ENCODE measurements at regions not wholly inside any gene's neighbourhood (a gene's known extent, or its start where the extent isn't known, plus 50 kb on each side); places are given as distances from the start of the nearest gene placed in this dataset.

DNA sequence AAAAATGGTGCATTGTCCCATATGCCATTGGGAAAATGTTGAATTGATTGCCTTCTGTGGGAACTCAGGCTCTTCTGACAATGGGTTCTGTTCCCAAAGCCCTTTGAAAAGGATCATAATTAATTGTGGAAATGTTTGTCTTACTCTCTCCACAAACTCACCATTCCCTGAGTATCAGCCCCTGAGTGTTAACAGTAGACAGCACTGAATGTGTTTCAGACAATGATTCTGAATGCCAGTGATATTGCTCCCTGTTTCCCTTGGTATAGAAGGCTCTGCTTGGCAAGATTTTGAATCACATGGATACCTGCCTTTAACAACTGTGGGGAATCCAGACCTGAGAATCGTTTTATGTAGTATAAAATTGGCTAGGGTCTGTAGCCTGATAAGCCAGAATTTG, 1096.8 kb downstream of the ADGRL2 start:
- H3K4me1 Mint-ChIP-seq (ENCODE audit: low read depth), result no peaks in the 10 kb centered on the region
- H3K27ac Mint-ChIP-seq, result no peak overlapping the region
- DNase-seq (ENCODE audit: low spot score), result no peak
- no peaks in the 10 kb centered on the region for H3K27me3 Mint-ChIP-seq (ENCODE audit: low read depth)
- no peaks in the 10 kb centered on the region for H3K36me3 Mint-ChIP-seq (ENCODE audit: low read depth)
- no peaks in the 10 kb centered on the region for H3K9me3 Mint-ChIP-seq
- H3K4me3 Mint-ChIP-seq, result no peak overlapping the region

DNA sequence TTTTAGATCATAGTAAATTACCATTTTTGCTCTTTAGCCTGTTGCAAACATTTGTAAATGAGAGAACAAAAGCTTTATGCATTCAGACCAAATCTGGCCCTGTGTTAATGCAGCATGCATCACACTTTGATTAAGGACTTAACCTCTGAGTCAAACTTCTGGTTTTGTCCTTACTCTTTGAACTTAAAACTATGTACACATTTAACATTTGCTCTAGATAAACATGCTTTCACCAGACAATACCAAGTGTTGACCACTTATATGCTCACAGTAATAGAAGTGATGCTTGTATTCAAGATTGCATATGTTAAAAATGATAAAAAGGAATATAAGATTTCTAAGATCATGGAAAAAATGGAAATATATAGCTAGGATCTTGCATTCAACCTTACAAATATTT, 1095.3 kb downstream of the ADGRL2 start:
- Mint-ChIP-seq H3K36me3 (ENCODE audit: low read depth) (no peaks in the 10 kb centered on the region), H3K9me3 (no peaks in the 10 kb centered on the region), H3K4me1 (ENCODE audit: low read depth) (no peaks in the 10 kb centered on the region), H3K27ac (no peak overlapping the region), H3K4me3 (no peak overlapping the region), H3K27me3 (ENCODE audit: low read depth) (no peaks in the 10 kb centered on the region)
- no peak for DNase-seq (ENCODE audit: low spot score)

DNA sequence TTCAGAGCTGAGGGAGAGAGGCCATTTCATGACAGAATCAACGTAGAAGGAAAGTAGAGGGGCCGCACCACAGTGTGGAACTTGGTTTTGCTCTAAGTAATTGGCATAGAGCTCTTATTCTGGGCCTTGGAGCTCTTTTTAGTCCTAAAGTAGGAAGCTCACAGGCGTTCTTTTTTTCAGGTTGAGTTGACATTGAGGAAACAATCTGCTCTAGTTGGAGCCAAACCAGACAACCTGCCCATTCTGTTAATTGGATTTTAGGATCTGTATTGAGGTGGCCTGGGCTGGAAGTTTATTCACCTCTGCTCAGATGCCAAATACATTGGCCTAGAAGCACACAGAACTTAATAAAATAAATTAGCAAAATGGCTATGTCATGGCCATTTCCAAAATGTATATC, 1093.9 kb downstream of the ADGRL2 start:
- no peaks in the 10 kb centered on the region for H3K4me1 Mint-ChIP-seq (ENCODE audit: low read depth)
- no peaks in the 10 kb centered on the region for H3K9me3 Mint-ChIP-seq
- no peaks in the 10 kb centered on the region for H3K27me3 Mint-ChIP-seq (ENCODE audit: low read depth)
- no peak overlapping the region for H3K27ac Mint-ChIP-seq
- H3K36me3 Mint-ChIP-seq (ENCODE audit: low read depth), result no peaks in the 10 kb centered on the region
- no peak for DNase-seq (ENCODE audit: low spot score)
- H3K4me3 Mint-ChIP-seq, result no peak overlapping the region

DNA sequence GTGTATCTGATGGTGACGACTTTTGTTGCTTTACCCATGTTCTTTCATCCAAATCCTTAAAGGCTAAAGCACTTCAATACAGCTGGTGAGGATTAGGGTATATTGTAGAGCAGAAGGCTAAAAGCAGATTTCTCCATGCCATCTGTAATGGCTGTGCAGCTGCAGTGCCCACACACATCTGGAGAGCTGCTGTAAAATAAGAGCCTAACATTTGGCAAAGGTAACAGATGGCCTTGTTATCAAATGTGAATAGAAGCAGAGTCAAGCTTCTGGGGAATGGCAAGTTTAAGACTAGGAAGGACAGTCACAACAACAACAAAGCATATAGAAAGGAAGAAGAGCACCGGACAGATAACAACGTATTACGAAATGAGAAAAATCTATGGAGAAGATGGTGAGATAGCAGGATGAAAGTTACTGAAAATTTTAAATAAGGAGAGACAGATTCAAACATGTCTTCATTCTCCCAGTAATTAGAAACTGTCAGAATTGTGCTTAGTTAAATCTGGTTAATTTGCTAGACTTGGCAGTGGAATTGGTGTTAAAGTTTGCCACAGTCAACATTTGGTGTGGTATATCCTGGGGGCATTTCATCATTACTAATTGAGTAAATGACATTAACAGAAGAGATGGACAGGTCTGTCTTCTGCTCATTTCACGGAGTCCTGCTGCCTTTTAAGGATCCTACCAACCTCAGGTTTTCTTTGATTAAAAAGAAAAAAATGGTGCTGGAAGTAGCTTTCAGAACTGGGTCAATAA, 1093.2 kb downstream of the ADGRL2 start:
- no peak for DNase-seq (ENCODE audit: low spot score)
- H3K27ac Mint-ChIP-seq, result no peak overlapping the region
- no peaks in the 10 kb centered on the region for H3K27me3 Mint-ChIP-seq (ENCODE audit: low read depth)
- H3K9me3 Mint-ChIP-seq, result no peaks in the 10 kb centered on the region
- H3K4me1 Mint-ChIP-seq (ENCODE audit: low read depth), result no peaks in the 10 kb centered on the region
- no peaks in the 10 kb centered on the region for H3K36me3 Mint-ChIP-seq (ENCODE audit: low read depth)
- H3K4me3 Mint-ChIP-seq, result no peak overlapping the region

DNA sequence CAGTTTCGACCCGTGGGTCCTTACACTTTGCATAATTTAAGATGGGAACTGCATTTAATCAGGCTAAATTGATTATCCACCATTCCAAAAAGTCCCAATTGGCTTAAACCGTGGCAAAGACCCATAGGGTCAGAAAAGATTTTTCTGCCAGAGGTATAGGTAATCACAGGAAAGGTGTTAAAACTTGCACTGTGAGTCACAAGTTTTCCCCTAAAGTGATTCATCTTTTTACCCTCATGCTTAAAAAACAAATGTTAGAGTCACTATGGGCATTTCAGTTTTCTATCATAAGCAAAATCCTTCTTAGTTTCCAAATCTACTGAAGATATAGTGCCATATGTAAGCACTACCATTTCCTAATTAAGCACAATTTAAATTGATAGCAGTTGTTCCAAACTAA, 1079.8 kb downstream of the ADGRL2 start:
- Mint-ChIP-seq H3K27ac (no peak overlapping the region), H3K4me1 (ENCODE audit: low read depth) (no peaks in the 10 kb centered on the region), H3K4me3 (no peak overlapping the region), H3K9me3 (no peaks in the 10 kb centered on the region), H3K27me3 (ENCODE audit: low read depth) (no peaks in the 10 kb centered on the region), H3K36me3 (ENCODE audit: low read depth) (no peaks in the 10 kb centered on the region)
- no peak for DNase-seq (ENCODE audit: low spot score)

DNA sequence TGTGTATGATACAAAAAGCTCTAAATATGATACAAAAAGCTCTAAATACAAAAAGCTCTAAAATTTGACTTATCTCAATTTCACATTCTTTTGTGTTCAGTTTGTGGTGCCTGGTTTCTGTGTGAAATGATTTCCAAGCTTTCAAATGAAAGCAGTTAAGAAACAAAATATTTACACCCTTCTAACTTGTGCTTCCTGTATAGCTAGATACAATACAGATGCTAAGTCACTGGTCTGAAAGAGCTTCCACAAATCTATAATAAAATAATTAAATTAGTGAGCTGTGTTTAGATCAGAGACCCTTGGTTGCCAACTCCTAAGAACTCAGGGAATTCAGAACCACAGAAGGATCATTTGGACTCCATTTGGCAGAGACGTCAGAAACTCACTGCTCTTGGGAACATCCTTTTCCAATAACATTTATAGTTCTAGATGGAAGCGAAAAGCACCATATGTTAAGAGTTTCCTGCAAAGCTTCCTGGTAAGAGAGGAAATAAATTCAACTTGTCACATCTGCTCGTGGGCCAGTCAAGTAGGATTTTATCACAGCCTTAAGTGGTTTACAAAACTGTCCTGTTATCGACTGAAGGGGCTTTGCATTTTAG, 1079.1 kb downstream of the ADGRL2 start:
- H3K9me3 Mint-ChIP-seq, result no peaks in the 10 kb centered on the region
- no peaks in the 10 kb centered on the region for H3K27me3 Mint-ChIP-seq (ENCODE audit: low read depth)
- H3K36me3 Mint-ChIP-seq (ENCODE audit: low read depth), result no peaks in the 10 kb centered on the region
- no peak for DNase-seq (ENCODE audit: low spot score)
- no peak overlapping the region for H3K27ac Mint-ChIP-seq
- no peaks in the 10 kb centered on the region for H3K4me1 Mint-ChIP-seq (ENCODE audit: low read depth)
- H3K4me3 Mint-ChIP-seq, result no peak overlapping the region

DNA sequence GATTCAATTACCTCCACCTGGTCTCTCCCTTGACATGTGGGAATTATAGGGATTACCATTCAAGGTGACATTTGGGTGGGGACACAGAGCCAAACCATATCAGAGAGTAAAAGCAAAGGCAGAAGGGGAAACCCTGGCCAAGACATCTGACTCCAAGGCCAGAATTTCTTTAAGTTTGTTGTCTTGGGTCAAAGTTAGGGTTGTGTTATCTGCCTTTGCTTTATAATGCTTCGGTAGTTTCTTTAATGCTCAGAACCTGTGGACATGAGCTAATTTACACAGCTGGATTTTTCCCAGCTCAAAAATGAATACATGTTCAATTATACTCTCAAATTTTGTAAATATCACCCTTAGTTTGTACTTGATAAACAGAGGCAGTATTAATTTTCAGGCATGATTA, 1074.4 kb downstream of the ADGRL2 start:
- H3K4me1 Mint-ChIP-seq (ENCODE audit: low read depth), result no peaks in the 10 kb centered on the region
- H3K9me3 Mint-ChIP-seq, result no peaks in the 10 kb centered on the region
- H3K4me3 Mint-ChIP-seq, result no peak overlapping the region
- no peak overlapping the region for H3K27ac Mint-ChIP-seq
- DNase-seq (ENCODE audit: low spot score), result no peak
- H3K36me3 Mint-ChIP-seq (ENCODE audit: low read depth), result no peaks in the 10 kb centered on the region
- H3K27me3 Mint-ChIP-seq (ENCODE audit: low read depth), result no peaks in the 10 kb centered on the region

DNA sequence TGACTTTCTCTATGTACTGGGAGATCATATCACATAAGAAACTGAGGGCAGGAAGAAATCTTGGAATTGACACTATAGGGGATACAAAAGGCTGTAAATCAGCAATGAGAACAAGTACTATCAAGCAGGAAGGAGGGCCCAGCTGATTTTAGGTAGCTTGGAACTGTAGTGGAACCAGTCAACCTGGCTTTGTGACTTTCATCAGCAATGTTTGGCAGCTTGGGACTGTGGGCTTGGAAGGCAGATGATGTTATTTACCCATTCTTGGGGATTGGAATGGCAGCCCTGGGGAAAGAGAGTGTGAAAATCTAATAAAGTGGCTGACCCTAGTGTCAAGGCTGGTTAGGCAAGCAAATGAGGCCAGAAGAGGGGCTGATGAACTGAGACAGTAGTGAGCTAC, 1073.3 kb downstream of the ADGRL2 start:
- Mint-ChIP-seq H3K9me3 (no peaks in the 10 kb centered on the region), H3K4me1 (ENCODE audit: low read depth) (no peaks in the 10 kb centered on the region), H3K36me3 (ENCODE audit: low read depth) (no peaks in the 10 kb centered on the region), H3K27ac (no peak overlapping the region), H3K27me3 (ENCODE audit: low read depth) (no peaks in the 10 kb centered on the region), H3K4me3 (no peak overlapping the region)
- no peak for DNase-seq (ENCODE audit: low spot score)

DNA sequence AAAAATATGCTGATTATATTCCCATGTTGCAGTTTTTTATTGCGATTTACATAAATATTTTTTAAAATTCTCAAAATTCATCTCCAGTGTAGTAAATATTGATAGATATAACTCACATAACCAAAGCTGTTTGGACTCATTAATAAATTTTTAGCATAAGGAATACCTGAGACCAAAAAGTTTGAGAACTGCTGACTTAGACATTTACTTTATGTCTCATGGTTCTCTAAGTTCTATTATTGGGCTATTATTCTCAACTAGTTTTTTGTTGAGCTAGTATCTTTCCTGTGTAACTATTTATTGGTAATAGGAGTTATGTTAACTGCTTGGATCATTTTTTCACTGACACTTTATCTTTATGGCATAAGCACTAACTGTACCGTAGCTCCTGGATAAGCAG, 1069.6 kb downstream of the ADGRL2 start:
- Mint-ChIP-seq H3K27ac (no peak overlapping the region), H3K36me3 (ENCODE audit: low read depth) (no peaks in the 10 kb centered on the region), H3K9me3 (peaks cover 3% of the 10 kb centered on the region), H3K4me1 (ENCODE audit: low read depth) (no peaks in the 10 kb centered on the region), H3K27me3 (ENCODE audit: low read depth) (no peaks in the 10 kb centered on the region), H3K4me3 (no peak overlapping the region)
- DNase-seq (ENCODE audit: low spot score), result no peak

DNA sequence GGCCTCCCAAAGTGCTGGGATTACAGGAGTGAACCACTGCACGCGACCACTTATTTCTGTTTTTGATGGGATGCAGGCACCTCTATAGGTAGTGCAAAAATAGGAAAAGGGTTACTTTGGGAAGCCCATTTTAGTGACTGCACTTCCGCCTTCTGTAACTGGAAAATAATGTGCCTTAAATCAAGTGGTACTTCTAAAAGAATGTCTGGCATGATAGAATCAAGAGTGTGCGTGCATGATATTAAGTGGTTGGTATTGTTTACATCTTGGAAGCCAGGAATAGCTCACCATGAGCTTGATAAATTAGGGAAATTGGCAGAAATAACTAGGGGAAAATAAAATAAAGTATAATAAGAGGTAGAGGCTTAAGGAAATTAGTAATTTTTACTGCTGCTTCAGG, 1067.0 kb downstream of the ADGRL2 start:
- H3K36me3 Mint-ChIP-seq (ENCODE audit: low read depth), result no peaks in the 10 kb centered on the region
- H3K9me3 Mint-ChIP-seq, result peaks cover 3% of the 10 kb centered on the region

DNA sequence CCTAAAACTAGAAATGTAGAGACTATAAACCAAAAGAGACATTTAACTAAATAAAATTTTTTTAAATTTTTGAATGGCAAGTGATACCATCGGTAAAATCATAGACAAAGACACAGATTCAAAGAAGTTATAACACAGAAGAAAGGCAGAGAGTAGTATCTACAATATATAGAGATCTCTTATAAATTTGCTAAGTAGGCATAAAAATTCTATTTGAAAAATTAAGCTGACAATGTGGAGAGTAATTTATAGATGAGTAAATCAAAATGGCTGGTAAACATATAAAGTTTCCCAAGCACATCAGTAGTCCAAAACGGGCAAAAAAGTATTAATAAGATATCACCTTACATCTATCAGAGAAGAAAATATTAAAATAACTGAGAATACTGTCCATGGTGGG, 1061.0 kb downstream of the ADGRL2 start:
- no peaks in the 10 kb centered on the region for H3K27me3 Mint-ChIP-seq (ENCODE audit: low read depth)
- H3K9me3 Mint-ChIP-seq, result no peaks in the 10 kb centered on the region
- H3K4me1 Mint-ChIP-seq (ENCODE audit: low read depth), result no peaks in the 10 kb centered on the region
- no peak overlapping the region for H3K4me3 Mint-ChIP-seq
- no peak overlapping the region for H3K27ac Mint-ChIP-seq
- DNase-seq (ENCODE audit: low spot score), result no peak
- H3K36me3 Mint-ChIP-seq (ENCODE audit: low read depth), result no peaks in the 10 kb centered on the region

More for the DNA sequence above, 1067.0 kb downstream of the ADGRL2 start:
- no peak for DNase-seq (ENCODE audit: low spot score)
- Mint-ChIP-seq H3K4me3 (no peak overlapping the region), H3K4me1 (ENCODE audit: low read depth) (no peaks in the 10 kb centered on the region), H3K27ac (no peak overlapping the region), H3K27me3 (ENCODE audit: low read depth) (no peaks in the 10 kb centered on the region)

DNA sequence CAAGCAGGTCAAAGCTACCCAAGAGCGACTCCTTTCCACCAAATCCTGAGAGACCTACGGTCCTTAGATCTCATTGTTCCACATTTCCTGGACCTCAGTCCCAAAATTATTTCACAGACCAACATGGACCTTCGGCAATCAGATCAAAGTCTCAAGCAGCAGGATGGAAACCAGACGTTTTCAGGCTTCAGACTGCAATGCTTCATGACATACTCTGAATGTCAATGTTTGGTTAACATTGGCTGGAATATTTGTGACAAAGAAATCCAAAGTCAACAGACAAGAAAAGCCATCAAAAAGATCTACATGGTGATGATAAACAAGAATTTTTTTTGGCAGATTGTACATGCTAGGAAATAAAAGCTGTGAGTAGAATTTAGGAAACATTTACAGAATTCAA, 1057.3 kb downstream of the ADGRL2 start:
- Mint-ChIP-seq H3K27me3 (ENCODE audit: low read depth) (no peaks in the 10 kb centered on the region), H3K27ac (no peak overlapping the region), H3K36me3 (ENCODE audit: low read depth) (no peaks in the 10 kb centered on the region), H3K4me1 (ENCODE audit: low read depth) (no peaks in the 10 kb centered on the region), H3K4me3 (no peak overlapping the region), H3K9me3 (peaks cover 3% of the 10 kb centered on the region)
- no peak for DNase-seq (ENCODE audit: low spot score)

DNA sequence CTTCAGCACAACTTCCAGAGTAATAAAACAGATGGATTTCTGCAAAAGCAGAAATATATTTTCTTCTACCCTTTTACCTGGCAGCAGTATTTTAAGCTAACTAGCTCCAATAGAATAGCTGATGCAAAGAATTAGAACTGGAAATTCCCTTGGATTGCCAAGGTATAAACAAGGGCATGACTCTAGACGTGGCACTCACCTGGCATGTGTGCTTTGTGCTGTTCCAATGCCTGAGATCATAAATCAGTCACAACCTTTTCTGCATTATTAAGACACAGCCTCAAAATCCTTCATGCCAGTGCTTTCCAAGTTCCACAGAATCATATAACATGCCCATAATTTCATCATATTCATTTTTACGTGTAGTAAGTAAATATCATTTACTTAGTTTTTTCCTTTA, 1048.7 kb downstream of the ADGRL2 start:
- Mint-ChIP-seq H3K4me3 (no peak overlapping the region), H3K36me3 (ENCODE audit: low read depth) (no peaks in the 10 kb centered on the region), H3K27me3 (ENCODE audit: low read depth) (no peaks in the 10 kb centered on the region), H3K27ac (no peak overlapping the region), H3K9me3 (no peaks in the 10 kb centered on the region), H3K4me1 (ENCODE audit: low read depth) (no peaks in the 10 kb centered on the region)
- no peak for DNase-seq (ENCODE audit: low spot score)

DNA sequence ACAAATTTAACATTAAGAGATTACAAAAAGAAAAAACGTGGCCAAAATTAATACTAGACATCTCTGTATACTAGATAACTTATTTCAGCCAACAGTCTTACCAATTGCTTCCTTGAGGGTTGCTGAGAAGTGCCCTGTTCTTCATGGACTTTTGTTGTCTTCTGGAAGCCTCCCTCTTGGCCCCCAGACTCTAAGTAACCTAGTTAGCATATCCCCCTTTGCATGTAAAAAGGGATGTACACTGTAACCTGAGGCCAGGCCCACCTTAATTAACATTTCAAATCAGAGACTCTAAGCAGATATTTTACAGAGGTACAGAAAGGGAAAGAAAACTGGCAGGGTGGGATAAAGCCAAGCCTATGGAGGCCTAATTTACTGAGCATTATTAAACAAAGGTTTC, 1047.3 kb downstream of the ADGRL2 start:
- no peaks in the 10 kb centered on the region for H3K36me3 Mint-ChIP-seq (ENCODE audit: low read depth)
- H3K4me1 Mint-ChIP-seq (ENCODE audit: low read depth), result no peaks in the 10 kb centered on the region
- H3K9me3 Mint-ChIP-seq, result no peaks in the 10 kb centered on the region
- H3K27me3 Mint-ChIP-seq (ENCODE audit: low read depth), result no peaks in the 10 kb centered on the region
- DNase-seq (ENCODE audit: low spot score), result no peak
- no peak overlapping the region for H3K4me3 Mint-ChIP-seq
- no peak overlapping the region for H3K27ac Mint-ChIP-seq

DNA sequence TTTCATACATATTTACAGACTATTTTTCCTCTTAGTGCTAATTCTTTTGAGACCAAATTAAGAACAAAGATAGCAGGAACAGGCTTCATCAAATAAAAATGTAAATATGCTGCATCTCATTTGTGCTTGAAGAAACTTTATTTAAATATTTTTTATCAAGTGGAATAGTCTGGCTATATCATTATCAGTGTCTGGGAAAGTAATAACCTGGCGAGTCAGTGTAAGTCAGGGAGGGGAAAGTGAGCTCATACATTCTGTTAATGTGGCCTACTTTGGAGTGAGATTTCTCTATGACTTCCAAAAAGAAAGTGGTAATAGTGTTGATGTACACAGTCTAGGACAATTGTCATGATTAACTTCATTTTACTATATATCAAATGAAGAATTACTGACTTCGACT, 1045.1 kb downstream of the ADGRL2 start:
- Mint-ChIP-seq H3K27me3 (ENCODE audit: low read depth) (no peaks in the 10 kb centered on the region), H3K36me3 (ENCODE audit: low read depth) (no peaks in the 10 kb centered on the region), H3K27ac (no peak overlapping the region), H3K4me3 (no peak overlapping the region), H3K4me1 (ENCODE audit: low read depth) (no peaks in the 10 kb centered on the region), H3K9me3 (no peaks in the 10 kb centered on the region)
- no peak for DNase-seq (ENCODE audit: low spot score)

Data from T-helper 2 cell treated with Interferon-gamma antibody and Interleukin-4, amounts not matched to agents 5 μg/mL and 100 μg/mL, for 36 hours (primary cell).